Activated B cell treated with CpG ODN at 0.5 μM for 24 hours (primary cell): ENCODE measurements at regions not wholly inside any gene's neighbourhood (a gene's known extent, or its start where the extent isn't known, plus 50 kb on each side); places are given as distances from the start of the nearest gene placed in this dataset.

ENCODE experiments used
- ATAC-seq: fragments of 200-7000 bp; cut with Tn5 transposase; one replicate; pipeline ENCODE4 v1.10.0; 2021; ENCODE audit warnings: low read depth, mild to moderate bottlenecking, moderate library complexity
- CTCF ChIA-PET: fragments of 350-600 bp; sonication (Branson Sonifier 250); formaldehyde crosslinking; loops from one replicate; lab custom pipeline; 2021; ENCODE audit warnings: antibody characterized with exemption; lab: Charles Lee
- POLR2A ChIA-PET: fragments of 350-600 bp; sonication (Branson Sonifier 250); formaldehyde crosslinking; loops from one replicate; lab custom pipeline; 2021; ENCODE audit warnings: antibody characterized with exemption; lab: Charles Lee
- DNase-seq: peaks from one replicate; pipeline ENCODE4 v3.0.0; 2022
- H3K27ac Mint-ChIP-seq: one replicate; pipeline ENCODE4 v1.8.0; 2020; ENCODE audit warnings: mixed read lengths
- H3K27me3 Mint-ChIP-seq: one replicate; pipeline ENCODE4 v1.8.0; 2021; ENCODE audit warnings: mixed read lengths
- H3K36me3 Mint-ChIP-seq: one replicate; pipeline ENCODE4 v1.8.0; 2021; ENCODE audit warnings: low read depth, mixed read lengths
- H3K4me1 Mint-ChIP-seq: one replicate; pipeline ENCODE4 v1.8.0; 2021; ENCODE audit warnings: mixed read lengths
- H3K4me3 Mint-ChIP-seq: one replicate; pipeline ENCODE4 v1.8.0; 2020; ENCODE audit warnings: mild to moderate bottlenecking, mixed read lengths
- H3K9me3 Mint-ChIP-seq: one replicate; pipeline ENCODE4 v1.8.0; 2020; ENCODE audit warnings: mixed read lengths
- intact Hi-C: fragments of 100-400 bp; cut with micrococcal nuclease; formaldehyde crosslinking; loops from one replicate; pipeline ENCODE4 v1.15.1; 2024
- TF ChIP-seq, protein P1 (sequence below): fragments of 200-600 bp; IDR thresholded peaks from one replicate; pipeline ENCODE4 v1.8.0; 2022; ENCODE audit warnings: antibody characterized with exemption, mild to moderate bottlenecking

DNA sequence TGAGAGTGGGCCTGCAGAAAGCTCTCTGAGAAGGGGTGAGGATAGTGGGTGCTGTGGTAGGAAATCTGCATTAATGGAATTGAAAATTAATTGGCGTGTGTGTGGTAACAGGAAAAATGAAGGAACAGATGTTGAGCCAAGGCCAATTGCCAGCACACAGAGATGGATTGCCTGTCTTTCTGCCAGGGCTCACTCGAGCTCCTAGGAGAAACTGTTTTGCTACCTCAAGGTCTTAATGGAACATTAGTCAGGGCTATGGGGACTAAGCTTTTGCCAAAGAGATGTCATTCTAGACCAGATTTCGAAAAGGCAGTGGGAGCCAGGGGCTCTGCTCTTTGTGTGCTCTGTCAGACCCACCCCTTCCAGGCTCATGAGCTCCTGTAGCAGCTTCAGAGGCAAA, 124.0 kb upstream of the EFNA5 start:
- DNase-seq (no peak), ATAC-seq (no peak)
- Mint-ChIP-seq H3K36me3 (no peaks in the 10 kb centered on the region), H3K4me1 (no peaks in the 10 kb centered on the region), H3K4me3 (no peak overlapping the region), H3K27me3 (peaks cover 3% of the 10 kb centered on the region), H3K27ac (no peak overlapping the region), H3K9me3 (peaks cover 2% of the 10 kb centered on the region)
- TF ChIP-seq, protein P1, sequence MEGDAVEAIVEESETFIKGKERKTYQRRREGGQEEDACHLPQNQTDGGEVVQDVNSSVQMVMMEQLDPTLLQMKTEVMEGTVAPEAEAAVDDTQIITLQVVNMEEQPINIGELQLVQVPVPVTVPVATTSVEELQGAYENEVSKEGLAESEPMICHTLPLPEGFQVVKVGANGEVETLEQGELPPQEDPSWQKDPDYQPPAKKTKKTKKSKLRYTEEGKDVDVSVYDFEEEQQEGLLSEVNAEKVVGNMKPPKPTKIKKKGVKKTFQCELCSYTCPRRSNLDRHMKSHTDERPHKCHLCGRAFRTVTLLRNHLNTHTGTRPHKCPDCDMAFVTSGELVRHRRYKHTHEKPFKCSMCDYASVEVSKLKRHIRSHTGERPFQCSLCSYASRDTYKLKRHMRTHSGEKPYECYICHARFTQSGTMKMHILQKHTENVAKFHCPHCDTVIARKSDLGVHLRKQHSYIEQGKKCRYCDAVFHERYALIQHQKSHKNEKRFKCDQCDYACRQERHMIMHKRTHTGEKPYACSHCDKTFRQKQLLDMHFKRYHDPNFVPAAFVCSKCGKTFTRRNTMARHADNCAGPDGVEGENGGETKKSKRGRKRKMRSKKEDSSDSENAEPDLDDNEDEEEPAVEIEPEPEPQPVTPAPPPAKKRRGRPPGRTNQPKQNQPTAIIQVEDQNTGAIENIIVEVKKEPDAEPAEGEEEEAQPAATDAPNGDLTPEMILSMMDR = no peak
- CTCF ChIA-PET = no interaction called here
- POLR2A ChIA-PET = no interaction called here
- intact Hi-C loops = no loop called here

DNA sequence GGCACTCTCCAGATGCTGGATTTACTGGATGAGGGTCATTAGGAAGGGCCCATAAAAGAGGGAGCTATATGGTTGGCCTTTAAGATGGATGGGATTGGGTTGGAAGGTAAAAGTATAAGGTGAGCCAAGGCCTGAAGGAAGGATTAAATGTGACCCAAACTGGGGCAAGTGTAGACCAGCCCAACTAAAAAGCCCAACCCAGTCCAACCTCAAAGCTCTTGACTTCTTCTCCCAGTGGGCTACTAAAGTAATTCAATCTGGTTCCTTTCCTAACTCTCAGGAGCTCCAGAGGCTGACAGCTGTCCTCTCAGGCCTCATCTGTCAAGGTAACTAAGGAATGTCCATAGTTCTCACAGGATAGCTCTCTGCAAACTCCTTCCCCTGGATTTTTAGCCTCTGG, 122.2 kb upstream of the EFNA5 start:
- H3K27me3 Mint-ChIP-seq = no peaks in the 10 kb centered on the region
- ATAC-seq (no peak), DNase-seq (no peak)
- ChIA-PET CTCF (no interaction called here), POLR2A (no interaction called here)
- TF ChIP-seq, protein P1 = no peak
- H3K36me3 Mint-ChIP-seq = no peaks in the 10 kb centered on the region
- H3K4me3 Mint-ChIP-seq = no peak overlapping the region
- H3K27ac Mint-ChIP-seq = no peak overlapping the region
- intact Hi-C loops = no loop called here
- H3K9me3 Mint-ChIP-seq = peaks cover 2% of the 10 kb centered on the region
- H3K4me1 Mint-ChIP-seq = no peaks in the 10 kb centered on the region

DNA sequence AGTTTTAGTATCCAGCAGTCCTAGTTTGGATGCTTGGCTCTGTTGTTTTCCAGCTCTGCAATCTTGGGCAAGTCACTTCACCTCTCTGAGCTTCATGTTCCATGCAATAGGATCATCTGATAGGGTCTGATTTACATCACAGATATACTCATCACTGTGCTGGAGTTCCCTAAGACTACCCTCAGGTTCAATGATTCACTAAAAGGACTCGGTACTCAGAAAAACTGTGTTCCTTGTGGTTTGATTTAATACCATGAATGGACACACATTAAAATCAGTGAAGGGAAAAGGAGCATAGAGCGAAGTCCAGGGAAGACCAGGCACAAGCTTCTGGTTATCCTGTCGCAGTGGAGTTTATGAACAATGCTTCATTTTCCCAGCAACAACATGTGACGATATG, 119.9 kb upstream of the EFNA5 start:
- ChIA-PET POLR2A (no interaction called here), CTCF (no interaction called here)
- Mint-ChIP-seq H3K4me3 (no peak overlapping the region), H3K4me1 (no peaks in the 10 kb centered on the region), H3K27me3 (no peaks in the 10 kb centered on the region), H3K27ac (no peak overlapping the region), H3K36me3 (no peaks in the 10 kb centered on the region), H3K9me3 (peaks cover 5% of the 10 kb centered on the region)
- DNase-seq = no peak
- TF ChIP-seq, protein P1 = no peak
- no peak for ATAC-seq
- intact Hi-C loops = no loop called here

DNA sequence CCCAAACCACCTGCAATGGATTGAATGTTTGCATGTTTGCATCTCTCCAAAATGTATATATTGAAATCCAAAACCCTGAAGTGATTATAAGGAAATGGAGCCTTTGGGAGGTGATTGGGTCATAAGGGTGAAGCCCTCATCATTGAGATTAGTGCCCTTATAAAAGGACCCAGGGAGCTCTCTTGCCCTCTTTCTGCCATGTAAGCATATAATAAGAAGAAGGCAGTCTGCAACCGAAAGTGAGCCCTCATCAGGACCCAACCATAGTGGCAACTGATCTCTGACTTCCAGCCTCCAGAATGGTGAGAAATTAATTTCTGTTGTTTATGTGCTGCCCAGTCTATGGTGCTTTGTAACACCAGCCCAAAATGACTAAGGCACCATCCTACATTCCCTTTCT, 115.7 kb upstream of the EFNA5 start:
- no peak for DNase-seq
- Mint-ChIP-seq H3K27me3 (no peaks in the 10 kb centered on the region), H3K9me3 (peaks cover 5% of the 10 kb centered on the region), H3K36me3 (no peaks in the 10 kb centered on the region), H3K4me1 (no peaks in the 10 kb centered on the region), H3K4me3 (no peak overlapping the region), H3K27ac (no peak overlapping the region)
- TF ChIP-seq, protein P1 = no peak
- no peak for ATAC-seq
- ChIA-PET POLR2A (no interaction called here), CTCF (no interaction called here)
- intact Hi-C loops = no loop called here

DNA sequence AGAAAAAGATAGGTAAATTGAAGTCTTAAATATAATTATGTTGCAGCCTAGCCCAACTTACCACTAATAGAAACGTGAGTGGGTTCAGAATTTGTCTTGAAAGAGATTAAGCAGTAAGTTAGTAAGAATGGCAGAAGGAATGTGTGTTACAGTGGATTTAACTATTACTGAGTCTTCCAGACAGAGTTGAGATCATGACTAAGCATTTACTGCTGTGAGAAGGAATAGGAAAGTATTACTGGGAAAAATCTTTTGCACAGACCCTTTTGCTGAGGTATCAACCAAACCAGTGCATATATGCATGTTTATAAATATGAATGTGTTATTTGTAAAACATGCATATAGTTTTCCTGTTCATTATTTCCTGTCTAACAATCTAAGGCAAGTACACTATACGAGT, 112.8 kb upstream of the EFNA5 start:
- Mint-ChIP-seq H3K36me3 (no peaks in the 10 kb centered on the region), H3K4me1 (no peaks in the 10 kb centered on the region), H3K27ac (no peak overlapping the region), H3K4me3 (no peak overlapping the region), H3K9me3 (peaks cover 10% of the 10 kb centered on the region), H3K27me3 (no peaks in the 10 kb centered on the region)
- intact Hi-C loops = no loop called here
- ChIA-PET CTCF (no interaction called here), POLR2A (no interaction called here)
- no peak for ATAC-seq
- DNase-seq = no peak
- TF ChIP-seq, protein P1 = no peak
